ENCODE measurements at regions not wholly inside any gene's neighbourhood (a gene's known extent, or its start where the extent isn't known, plus 50 kb on each side); places are given as distances from the start of the nearest gene placed in this dataset.

DNA sequence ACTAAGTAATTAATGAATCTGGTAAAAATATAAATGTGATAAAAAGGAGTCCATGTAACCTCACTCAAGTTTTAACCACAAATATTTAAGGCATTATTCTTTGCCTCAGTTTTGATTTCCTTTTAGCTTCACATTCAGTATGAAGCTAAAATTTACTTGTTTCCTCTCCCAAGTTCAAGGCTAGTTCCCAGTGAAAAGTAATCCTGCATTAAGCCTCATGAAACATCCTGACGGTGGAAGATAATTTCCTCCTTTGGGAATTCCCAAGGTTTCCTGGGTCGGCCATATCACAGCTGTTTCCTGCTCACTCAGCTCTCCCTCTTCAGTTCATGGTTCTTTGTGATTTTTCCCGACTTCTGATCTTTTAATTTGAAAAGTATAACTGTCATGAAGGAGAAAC is 1256.8 kb upstream of the FLRT2 start:
- H3K4me3 ChIP-seq (ENCODE audit: low read length): no peak overlapping the region
- TF ChIP-seq, protein P1, sequence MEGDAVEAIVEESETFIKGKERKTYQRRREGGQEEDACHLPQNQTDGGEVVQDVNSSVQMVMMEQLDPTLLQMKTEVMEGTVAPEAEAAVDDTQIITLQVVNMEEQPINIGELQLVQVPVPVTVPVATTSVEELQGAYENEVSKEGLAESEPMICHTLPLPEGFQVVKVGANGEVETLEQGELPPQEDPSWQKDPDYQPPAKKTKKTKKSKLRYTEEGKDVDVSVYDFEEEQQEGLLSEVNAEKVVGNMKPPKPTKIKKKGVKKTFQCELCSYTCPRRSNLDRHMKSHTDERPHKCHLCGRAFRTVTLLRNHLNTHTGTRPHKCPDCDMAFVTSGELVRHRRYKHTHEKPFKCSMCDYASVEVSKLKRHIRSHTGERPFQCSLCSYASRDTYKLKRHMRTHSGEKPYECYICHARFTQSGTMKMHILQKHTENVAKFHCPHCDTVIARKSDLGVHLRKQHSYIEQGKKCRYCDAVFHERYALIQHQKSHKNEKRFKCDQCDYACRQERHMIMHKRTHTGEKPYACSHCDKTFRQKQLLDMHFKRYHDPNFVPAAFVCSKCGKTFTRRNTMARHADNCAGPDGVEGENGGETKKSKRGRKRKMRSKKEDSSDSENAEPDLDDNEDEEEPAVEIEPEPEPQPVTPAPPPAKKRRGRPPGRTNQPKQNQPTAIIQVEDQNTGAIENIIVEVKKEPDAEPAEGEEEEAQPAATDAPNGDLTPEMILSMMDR (IDR thresholded peaks at IDR 0.05; ENCODE audit: insufficient read depth, low read depth, low read length, missing control alignments): no peak
- DNase-seq (ENCODE audit: low read depth): no peak

GRCh38 chr14:84282618-84283017 is 1247.3 kb upstream of the FLRT2 start:
- H3K4me3 ChIP-seq (ENCODE audit: low read length): no peak overlapping the region
- no peak for DNase-seq (ENCODE audit: low read depth)
- TF ChIP-seq, protein P1 (IDR thresholded peaks at IDR 0.05; ENCODE audit: insufficient read depth, low read depth, low read length, missing control alignments): no peak

DNA sequence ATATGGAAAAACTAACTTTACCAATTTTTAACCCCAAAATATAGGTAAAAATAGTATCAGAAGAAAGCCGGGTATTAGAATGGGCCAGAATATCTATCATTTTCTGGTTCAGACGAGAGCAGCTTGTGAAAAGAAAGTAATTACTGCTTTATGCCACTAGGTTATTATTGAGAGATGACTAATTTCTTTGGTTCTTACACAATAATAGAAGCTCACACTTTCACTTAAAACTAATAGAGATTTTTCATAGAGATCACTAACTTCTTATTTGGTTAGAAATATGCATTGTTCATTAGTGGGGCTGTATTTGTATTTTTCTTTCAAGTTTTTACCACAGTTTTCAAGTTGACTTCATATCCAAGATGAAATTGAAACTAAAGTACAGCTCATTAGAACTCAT is 1241.2 kb upstream of the FLRT2 start:
- DNase-seq (ENCODE audit: low read depth): no peak
- TF ChIP-seq, protein P1 (IDR thresholded peaks at IDR 0.05; ENCODE audit: insufficient read depth, low read depth, low read length, missing control alignments): no peak

DNA sequence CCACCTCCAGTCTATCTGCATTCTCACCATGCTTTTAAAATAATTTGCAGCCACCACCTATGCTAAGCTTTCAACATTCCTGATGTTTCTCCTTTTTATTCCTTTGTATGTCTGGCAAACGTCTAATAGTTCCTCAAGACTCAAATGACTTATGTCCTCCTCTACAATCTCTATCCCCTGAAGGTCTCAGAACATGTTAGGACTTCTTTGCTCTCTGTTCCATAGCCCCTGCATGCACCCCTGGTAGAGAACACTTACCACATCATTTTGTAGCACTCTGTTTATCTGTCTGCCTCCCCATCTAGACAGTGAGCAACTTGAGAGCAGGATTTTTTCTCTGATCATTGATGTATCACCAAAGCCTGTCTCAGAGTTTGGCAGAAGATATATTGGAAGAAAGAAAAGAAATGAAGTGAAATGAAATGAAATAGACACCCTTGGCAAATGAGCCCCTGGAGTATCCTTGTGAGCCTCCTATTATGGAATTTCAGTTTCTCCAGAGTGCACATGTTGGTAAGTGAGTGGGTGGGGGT is 1231.2 kb upstream of the FLRT2 start:
- TF ChIP-seq, protein P1 (IDR thresholded peaks at IDR 0.05; ENCODE audit: insufficient read depth, low read depth, low read length, missing control alignments): no peak
- DNase-seq (ENCODE audit: low read depth): no peak
- H3K4me3 ChIP-seq (ENCODE audit: low read length): no peak overlapping the region

More for the DNA sequence above, 1241.2 kb upstream of the FLRT2 start:
- H3K4me3 ChIP-seq (ENCODE audit: low read length): no peak overlapping the region

- H3K4me3 ChIP-seq (ENCODE audit: low read length): no peak overlapping the region
- TF ChIP-seq, protein P1 (IDR thresholded peaks at IDR 0.05; ENCODE audit: insufficient read depth, low read depth, low read length, missing control alignments): no peak
- DNase-seq (ENCODE audit: low read depth): no peak
Measured at GRCh38 chr14:84303140-84303539, 1226.8 kb upstream of the FLRT2 start.

DNA sequence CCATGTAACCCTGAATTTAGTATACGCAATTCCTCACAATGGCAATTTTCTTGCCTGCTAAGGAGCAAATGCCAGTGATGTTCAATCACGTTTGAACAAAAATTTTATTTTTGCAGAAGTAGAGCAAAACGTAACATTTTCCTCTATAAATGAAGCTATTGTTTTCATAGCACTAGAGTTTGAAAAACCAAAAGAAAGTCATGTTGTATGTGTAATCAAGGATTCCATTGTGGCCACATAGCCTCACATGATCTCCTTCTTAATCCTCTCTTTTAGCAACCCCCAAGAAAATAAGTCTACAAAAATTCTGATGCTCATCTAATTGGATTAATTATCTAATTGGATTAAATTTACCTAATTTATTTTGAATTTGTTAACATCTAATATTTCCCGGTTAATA is 1217.4 kb upstream of the FLRT2 start:
- H3K4me3 ChIP-seq (ENCODE audit: low read length): no peak overlapping the region
- no peak for DNase-seq (ENCODE audit: low read depth)
- TF ChIP-seq, protein P1 (IDR thresholded peaks at IDR 0.05; ENCODE audit: insufficient read depth, low read depth, low read length, missing control alignments): no peak

GRCh38 chr14:84323450-84323849 is 1206.5 kb upstream of the FLRT2 start:
- no peak for DNase-seq (ENCODE audit: low read depth)
- TF ChIP-seq, protein P1 (IDR thresholded peaks at IDR 0.05; ENCODE audit: insufficient read depth, low read depth, low read length, missing control alignments): no peak
- no peak overlapping the region for H3K4me3 ChIP-seq (ENCODE audit: low read length)
